Type B pancreatic cell (in vitro differentiated cells): ENCODE measurements at regions not wholly inside any gene's neighbourhood (a gene's known extent, or its start where the extent isn't known, plus 50 kb on each side); places are given as distances from the start of the nearest gene placed in this dataset.
"Not testable (repeated sequence)": the region's sequence is repeated elsewhere in the genome, so short reads cannot be mapped to it uniquely, and the experiment has no call there.

Source experiments
- DNase-seq: peaks from one replicate; pipeline ENCODE4 v3.0.0; 2021; ENCODE audit warnings: mixed read lengths; ENCODE audit not compliant: unreplicated experiment; ENCODE audit errors: extremely low spot score
- H3K27ac Mint-ChIP-seq: 2 replicates; pipeline ENCODE4 v1.8.0; 2021; ENCODE audit warnings: mild to moderate bottlenecking, mixed read lengths
- H3K27me3 Mint-ChIP-seq: 2 replicates; pipeline ENCODE4 v1.8.0; 2021; ENCODE audit warnings: mixed read lengths
- H3K36me3 Mint-ChIP-seq: 2 replicates; pipeline ENCODE4 v1.8.0; 2021; ENCODE audit warnings: mixed read lengths
- H3K4me1 Mint-ChIP-seq: one replicate; pipeline ENCODE4 v1.8.0; 2021; ENCODE audit warnings: mixed read lengths; ENCODE audit not compliant: unreplicated experiment
- H3K4me3 Mint-ChIP-seq: 2 replicates; pipeline ENCODE4 v1.8.0; 2021; ENCODE audit warnings: mild to moderate bottlenecking, mixed read lengths
- H3K9me3 Mint-ChIP-seq: 2 replicates; pipeline ENCODE4 v1.8.0; 2021; ENCODE audit warnings: mixed read lengths
- CTCF ChIP-seq: fragments of 200-600 bp; sonication (generic); conservative IDR thresholded peaks from 2 replicates; pipeline ENCODE4 v1.5.0; 2021; ENCODE audit warnings: antibody characterized with exemption, mild to moderate bottlenecking

GRCh38 chr2:94737736-94738342 lies 133.4 kb upstream of the TEKT4 start:
- not testable (repeated sequence) for H3K9me3 Mint-ChIP-seq, DNase-seq, H3K4me1 Mint-ChIP-seq, H3K4me3 Mint-ChIP-seq, H3K36me3 Mint-ChIP-seq, H3K27ac Mint-ChIP-seq, H3K27me3 Mint-ChIP-seq

- Mint-ChIP-seq H3K36me3 (no peaks in the 10 kb centered on the region), H3K27me3 (no peaks in the 10 kb centered on the region), H3K27ac (no peak overlapping the region), H3K9me3 (peaks cover 14% of the 10 kb centered on the region), H3K4me1 (no peaks in the 10 kb centered on the region), H3K4me3 (no peak overlapping the region)
- no peak for DNase-seq
- no peak for TF ChIP-seq CTCF
These were observed 117.7 kb upstream of the TEKT4 start for GRCh38 chr2:94753466-94753998.

GRCh38 chr2:94758546-94758945 lies 112.7 kb upstream of the TEKT4 start:
- Mint-ChIP-seq H3K27me3 (no peaks in the 10 kb centered on the region), H3K4me1 (no peaks in the 10 kb centered on the region), H3K36me3 (no peaks in the 10 kb centered on the region), H3K4me3 (no peak overlapping the region), H3K27ac (no peak overlapping the region), H3K9me3 (peaks cover 9% of the 10 kb centered on the region)
- no peak for TF ChIP-seq CTCF
- DNase-seq, result no peak

- TF ChIP-seq CTCF, result no peak
- H3K9me3 Mint-ChIP-seq, result peaks cover 9% of the 10 kb centered on the region
- H3K27me3 Mint-ChIP-seq, result no peaks in the 10 kb centered on the region
- no peaks in the 10 kb centered on the region for H3K36me3 Mint-ChIP-seq
- no peak for DNase-seq
- no peaks in the 10 kb centered on the region for H3K4me1 Mint-ChIP-seq
- H3K27ac Mint-ChIP-seq, result no peak overlapping the region
- no peak overlapping the region for H3K4me3 Mint-ChIP-seq
These were observed 112.0 kb upstream of the TEKT4 start for GRCh38 chr2:94759211-94759610.

- Mint-ChIP-seq H3K4me1 (no peaks in the 10 kb centered on the region), H3K27ac (no peak overlapping the region), H3K9me3 (no peaks in the 10 kb centered on the region), H3K36me3 (no peaks in the 10 kb centered on the region), H3K4me3 (no peak overlapping the region), H3K27me3 (no peaks in the 10 kb centered on the region)
- TF ChIP-seq CTCF, result no peak
- DNase-seq, result no peak
These were observed 108.6 kb upstream of the TEKT4 start for GRCh38 chr2:94762600-94762999.

GRCh38 chr2:94763318-94763717 lies 107.9 kb upstream of the TEKT4 start:
- Mint-ChIP-seq H3K4me1 (no peaks in the 10 kb centered on the region), H3K36me3 (no peaks in the 10 kb centered on the region), H3K27ac (no peak overlapping the region), H3K4me3 (no peak overlapping the region), H3K27me3 (no peaks in the 10 kb centered on the region), H3K9me3 (no peaks in the 10 kb centered on the region)
- no peak for TF ChIP-seq CTCF
- no peak for DNase-seq

- DNase-seq, H3K4me1 Mint-ChIP-seq, H3K4me3 Mint-ChIP-seq, H3K9me3 Mint-ChIP-seq, H3K36me3 Mint-ChIP-seq, H3K27me3 Mint-ChIP-seq, H3K27ac Mint-ChIP-seq: not testable (repeated sequence)
These were observed 106.9 kb upstream of the TEKT4 start for GRCh38 chr2:94764331-94764730.
